Stomach (tissue), 4 donors: ENCODE measurements at regions not wholly inside any gene's neighbourhood (a gene's known extent, or its start where the extent isn't known, plus 50 kb on each side); places are given as distances from the start of the nearest gene placed in this dataset.

ENCODE experiments used
- CTCF ChIP-seq, 7 experiments: fragments of 450-650 bp in 4 of 7; fragments of 200-600 bp in 3 of 7; sonication (generic) in 3 of 7; IDR thresholded peaks; one replicate each; pipeline ENCODE4 v1.5.1; 2016 to 2019; ENCODE audit warnings: antibody characterized with exemption in 7 of 7, control low read depth in 2 of 7, mild to moderate bottlenecking in 1 of 7
- EP300 ChIP-seq: sonication (generic); formaldehyde crosslinking; IDR thresholded peaks from one replicate; pipeline ENCODE4 v1.6.1; 2017; ENCODE audit warnings: antibody characterized with exemption
- POLR2A ChIP-seq, 4 donors: fragments of 450-650 bp; IDR thresholded peaks; one replicate each; pipeline ENCODE4 v1.6.1; 2016; ENCODE audit warnings: antibody characterized with exemption in 4 of 4, control low read depth in 2 of 4, mild to moderate bottlenecking in 1 of 4, moderate library complexity in 1 of 4
- POLR2AphosphoS5 ChIP-seq, 3 donors: sonication (generic); formaldehyde crosslinking; IDR thresholded peaks; one replicate each; pipeline ENCODE4 v1.6.1; 2016; ENCODE audit warnings: antibody characterized with exemption in 3 of 3

GRCh38 chr3:178099274-178099673 lies 437.0 kb upstream of the KCNMB2 start:
- TF ChIP-seq POLR2A (IDR thresholded peaks at IDR 0.05) (no peak), CTCF (IDR thresholded peaks at IDR 0.05) (no peak), EP300 (no peak), POLR2AphosphoS5 (IDR thresholded peaks at IDR 0.05) (no peak)
